Keratinocyte (primary cell): ENCODE measurements at regions not wholly inside any gene's neighbourhood (a gene's known extent, or its start where the extent isn't known, plus 50 kb on each side); places are given as distances from the start of the nearest gene placed in this dataset.

Experiments used
- DNase-seq: peaks from one replicate; pipeline ENCODE4 v3.0.0-alpha.2; 2011; ENCODE audit warnings: low read depth, missing footprints, low spot score
- FAIRE-seq: peaks from 2 replicates; lab custom pipeline; 2011; peaks lifted over from hg19 to GRCh38; lab: Jason Lieb, UNC
- H2AFZ ChIP-seq: 2 replicates; pipeline ENCODE4 v1.6.0; 2012; ENCODE audit warnings: low read length, control low read depth, inconsistent platforms; ENCODE audit not compliant: control insufficient read depth
- H3K27ac ChIP-seq: 2 replicates; pipeline ENCODE4 v1.5.1; 2011; ENCODE audit warnings: low read length; ENCODE audit not compliant: control insufficient read depth, insufficient read depth
- H3K27me3 ChIP-seq: 3 replicates; pipeline ENCODE4 v1.6.0; 2011; ENCODE audit warnings: low read length; ENCODE audit not compliant: control insufficient read depth, insufficient read depth; ENCODE audit errors: extremely low read depth
- H3K36me3 ChIP-seq, 2 experiments: 2 replicates in 1 of 2; 3 replicates in 1 of 2; pipeline ENCODE4 v1.5.1; 2011; ENCODE audit warnings: low read length in 2 of 2, mild to moderate bottlenecking in 1 of 2; ENCODE audit not compliant: control insufficient read depth in 2 of 2, insufficient read depth in 2 of 2; ENCODE audit errors: extremely low read depth in 1 of 2
- H3K4me1 ChIP-seq: 3 replicates; pipeline ENCODE4 v1.5.1; 2011; ENCODE audit warnings: low read length; ENCODE audit not compliant: control insufficient read depth, insufficient read depth; ENCODE audit errors: extremely low read depth
- H3K4me2 ChIP-seq: 3 replicates; pipeline ENCODE4 v1.6.0; 2011; ENCODE audit warnings: low read depth, low read length; ENCODE audit not compliant: control insufficient read depth, insufficient read depth; ENCODE audit errors: extremely low read depth
- H3K4me3 ChIP-seq, 3 experiments: fragments of 200-600 bp in 1 of 3; sonication (generic) in 1 of 3; 2 replicates in 2 of 3; 3 replicates in 1 of 3; pipeline ENCODE4 v1.5.1; 2011 to 2016; ENCODE audit warnings: low read length in 3 of 3, mild to moderate bottlenecking in 3 of 3, control low read depth in 2 of 3, inconsistent platforms in 1 of 3, low read depth in 1 of 3, mixed read lengths in 1 of 3, mixed run types in 1 of 3, moderate library complexity in 1 of 3; ENCODE audit not compliant: control insufficient read depth in 2 of 3, insufficient read depth in 2 of 3; ENCODE audit errors: extremely low read depth in 1 of 3
- H3K79me2 ChIP-seq: 2 replicates; pipeline ENCODE4 v1.6.0; 2012; ENCODE audit warnings: low read length; ENCODE audit not compliant: control insufficient read depth, insufficient read depth
- H3K9ac ChIP-seq: 3 replicates; pipeline ENCODE4 v1.6.0; 2011; ENCODE audit warnings: low read length; ENCODE audit not compliant: control insufficient read depth, insufficient read depth; ENCODE audit errors: extremely low read depth
- H3K9me1 ChIP-seq: 3 replicates; pipeline ENCODE4 v1.6.0; 2011; ENCODE audit warnings: low read length; ENCODE audit not compliant: control insufficient read depth, insufficient read depth; ENCODE audit errors: extremely low read depth
- H3K9me3 ChIP-seq: 2 replicates; pipeline ENCODE4 v1.5.1; 2012; ENCODE audit warnings: low read depth, low read length; ENCODE audit not compliant: control insufficient read depth
- H4K20me1 ChIP-seq: 3 replicates; pipeline ENCODE4 v1.6.0; 2011; ENCODE audit warnings: low read length; ENCODE audit not compliant: control insufficient read depth, insufficient read depth; ENCODE audit errors: extremely low read depth
- CTCF ChIP-seq, 3 experiments: IDR thresholded peaks in 1 of 3; conservative IDR thresholded peaks in 1 of 3; optimal IDR thresholded peaks in 1 of 3; 2 replicates in 2 of 3; 3 replicates in 1 of 3; pipeline versions ENCODE3 to v1.5.1; 2011; ENCODE audit warnings: low read length in 3 of 3, mild to moderate bottlenecking in 3 of 3, moderate library complexity in 2 of 3, control low read depth in 1 of 3, inconsistent platforms in 1 of 3; ENCODE audit not compliant: insufficient read depth in 2 of 3; ENCODE audit errors: extremely low read depth in 1 of 3
- EZH2 ChIP-seq: IDR thresholded peaks from one replicate; pipeline ENCODE4 v1.6.1; 2012; ENCODE audit warnings: inconsistent platforms, mild to moderate bottlenecking, low read length, moderate library complexity
- dilution Hi-C: fragments of 300-500 bp; cut with MboI; formaldehyde crosslinking; loops from one replicate; pipeline ENCODE4 v1.7.0; 2020; ENCODE audit warnings: low sequenced_read_pairs; ENCODE audit not compliant: extremely low pct_ligation_motif_present

- no peaks in the 10 kb centered on the region for H3K79me2 ChIP-seq
- no peaks in the 10 kb centered on the region for H3K9me3 ChIP-seq
- peak overlapping the region; percentile 19 for H3K9ac ChIP-seq
- H3K4me2 ChIP-seq: peak overlapping the region; percentile 69
- H3K4me3 ChIP-seq: peak overlapping the region in 2 of 3 experiments; percentile 31 to 51
- H3K36me3 ChIP-seq: no peaks in the 10 kb centered on the region
- TF ChIP-seq EZH2: no peak
- TF ChIP-seq CTCF (optimal IDR thresholded peaks at IDR 0.05 in 1 of 3, IDR thresholded peaks at IDR 0.05 in 1 of 3, conservative IDR thresholded peaks at IDR 0.05 in 1 of 3; ENCODE audit: extremely low read depth in 1 of 3, insufficient read depth in 2 of 3, low read length in 3 of 3): no peak
- H3K27me3 ChIP-seq: no peaks in the 10 kb centered on the region
- dilution Hi-C loops: no loop called here
- H3K27ac ChIP-seq: peak overlapping the region; percentile 81
- FAIRE-seq: no peak
- no peaks in the 10 kb centered on the region for H4K20me1 ChIP-seq
- no peaks in the 10 kb centered on the region for H3K9me1 ChIP-seq
- DNase-seq: no peak
- H2AFZ ChIP-seq: peak overlapping the region; percentile 32
- peaks cover 14% of the 10 kb centered on the region for H3K4me1 ChIP-seq
These were observed 296.2 kb upstream of the FLRT2 start for GRCh38 chr14:85233756-85234155.

DNA sequence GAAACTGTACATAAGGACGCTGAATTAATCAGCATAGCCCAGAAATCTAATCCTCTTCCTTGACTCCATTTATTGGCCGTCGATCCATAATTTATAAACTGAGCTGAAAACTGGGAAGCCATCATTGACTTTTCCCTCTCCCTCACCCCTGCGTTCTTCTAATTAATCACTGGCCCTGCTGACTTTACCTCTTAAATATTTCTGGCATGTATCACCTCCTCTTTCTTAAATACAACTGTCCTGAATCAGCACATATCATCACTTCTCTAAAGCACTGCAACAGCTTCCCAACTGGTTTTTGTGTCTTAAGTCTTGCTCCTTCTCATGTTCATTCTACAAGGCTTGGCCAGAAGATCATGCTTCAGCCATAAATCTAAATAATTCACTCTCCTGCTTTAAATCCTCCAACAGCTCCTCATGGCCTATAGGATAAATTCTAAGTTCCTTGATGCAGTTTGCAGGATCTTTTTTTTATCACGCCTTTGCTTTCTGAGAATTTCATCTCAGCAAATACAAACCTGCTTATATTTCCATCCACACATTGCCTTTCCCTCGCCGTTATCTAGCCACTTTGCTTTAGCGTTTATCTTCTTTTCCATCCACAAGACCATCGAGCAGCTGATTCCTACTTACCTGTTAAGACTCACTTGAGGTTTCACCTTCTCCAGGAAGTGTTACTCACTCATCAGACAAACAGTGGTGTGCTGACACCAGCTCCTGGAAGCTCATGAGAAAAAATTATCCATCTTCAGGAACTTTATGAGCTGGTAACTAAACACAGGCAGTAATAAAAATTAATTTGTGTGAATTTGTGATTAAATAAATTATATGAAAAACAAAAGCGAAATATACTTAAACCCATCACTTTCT, 295.6 kb upstream of the FLRT2 start:
- Histone ChIP-seq H3K9me3 (no peaks in the 10 kb centered on the region), H3K36me3 (no peaks in the 10 kb centered on the region), H3K4me1 (peaks cover 14% of the 10 kb centered on the region), H3K27ac (peak overlapping the region; percentile 81), H3K9ac (peak overlapping the region; percentile 19), H3K79me2 (no peaks in the 10 kb centered on the region), H3K27me3 (no peaks in the 10 kb centered on the region), H2AFZ (peak overlapping the region; percentile 32), H3K4me3 (peak overlapping the region in 2 of 3 experiments; percentile 31 to 51), H3K4me2 (peak overlapping the region; percentile 69), H4K20me1 (no peaks in the 10 kb centered on the region), H3K9me1 (no peaks in the 10 kb centered on the region)
- no peak for TF ChIP-seq CTCF (optimal IDR thresholded peaks at IDR 0.05 in 1 of 3, IDR thresholded peaks at IDR 0.05 in 1 of 3, conservative IDR thresholded peaks at IDR 0.05 in 1 of 3; ENCODE audit: extremely low read depth in 1 of 3, insufficient read depth in 2 of 3, low read length in 3 of 3)
- TF ChIP-seq EZH2: no peak
- peak; percentile 92 for FAIRE-seq
- DNase-seq: no peak
- dilution Hi-C loops: no loop called here
